Stromal cell of bone marrow (primary cell): ENCODE measurements at regions not wholly inside any gene's neighbourhood (a gene's known extent, or its start where the extent isn't known, plus 50 kb on each side); places are given as distances from the start of the nearest gene placed in this dataset.
A peak's percentile ranks its signal among the peaks of the same experiment; 100 is the strongest.
"Not testable (repeated sequence)": the region's sequence is repeated elsewhere in the genome, so short reads cannot be mapped to it uniquely, and the experiment has no call there.

Experiments used
- DNase-seq: peaks from one replicate; pipeline ENCODE4 v3.0.0-alpha.2; 2012; ENCODE audit warnings: low read depth

- DNase-seq = no peak
These were observed 67.5 kb upstream of the SAMSN1 start for GRCh38 chr21:14613486-14614224.

- not testable (repeated sequence) for DNase-seq
These were observed 64.0 kb upstream of the SAMSN1 start for GRCh38 chr21:14610119-14610518.

DNA sequence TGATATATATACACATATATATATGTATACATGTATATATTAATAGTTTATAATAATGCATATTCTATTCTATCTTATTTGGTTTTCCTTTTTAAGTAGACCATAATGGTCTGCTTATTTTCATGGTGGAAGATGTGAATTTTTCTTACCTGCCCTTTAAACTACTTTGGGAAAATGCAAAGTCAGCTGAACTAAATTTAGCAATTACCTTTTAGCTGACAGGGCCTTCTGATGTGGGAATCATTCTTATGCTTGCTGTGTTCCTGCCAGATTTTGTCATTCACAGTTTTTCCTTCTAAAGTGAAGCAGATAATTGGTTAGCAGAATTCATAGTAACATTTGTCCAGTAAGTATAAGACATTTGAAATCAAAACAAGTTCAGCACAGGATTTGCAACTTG lies 63.2 kb upstream of the SAMSN1 start:
- DNase-seq = no peak

GRCh38 chr21:14607262-14607661 lies 61.1 kb upstream of the SAMSN1 start:
- no peak for DNase-seq

DNA sequence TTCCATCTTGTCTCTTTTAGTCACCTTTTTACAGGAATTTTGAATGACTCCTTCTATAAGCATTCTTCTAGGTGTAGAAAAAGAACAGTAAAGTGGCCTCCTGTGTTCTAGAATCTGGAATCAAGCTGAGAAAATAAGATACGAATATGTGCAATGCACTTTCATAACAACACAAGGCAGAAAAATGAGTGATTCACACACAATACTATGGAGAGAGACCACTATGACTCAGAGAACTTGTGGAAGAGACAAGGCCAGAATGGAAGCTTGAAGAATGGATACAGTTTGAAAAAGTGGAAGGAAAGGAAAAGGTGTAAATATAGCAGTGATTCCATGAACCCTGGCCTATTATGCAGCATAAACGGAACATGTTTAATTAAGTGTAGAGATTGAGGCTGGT lies 57.1 kb upstream of the SAMSN1 start:
- DNase-seq = peak; percentile 52

- DNase-seq = no peak
These were observed 56.4 kb upstream of the SAMSN1 start for GRCh38 chr21:14602382-14602958.

- DNase-seq = no peak
These were observed 54.6 kb upstream of the SAMSN1 start for GRCh38 chr21:14600569-14601297.

DNA sequence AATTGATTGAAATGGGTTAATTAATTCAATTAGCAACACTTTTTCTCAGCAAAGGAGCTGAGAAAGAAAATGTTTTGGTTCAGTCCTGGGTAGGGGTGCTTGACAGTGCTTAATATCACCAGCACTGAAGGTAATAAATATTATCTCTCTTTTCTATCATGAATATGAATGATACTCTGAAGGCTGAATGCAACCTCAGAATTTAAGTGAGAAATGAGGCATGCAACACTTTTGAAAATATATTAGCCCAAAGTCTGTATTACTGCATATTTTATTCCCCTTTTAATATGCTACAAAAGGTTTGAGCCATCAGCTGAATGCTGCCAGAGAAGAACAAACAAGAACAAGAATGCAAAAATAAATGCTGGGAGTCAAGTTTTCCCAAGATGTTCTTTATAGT lies 52.0 kb upstream of the SAMSN1 start:
- no peak for DNase-seq
